Tongue (tissue), 1 donor: ENCODE measurements at regions not wholly inside any gene's neighbourhood (a gene's known extent, or its start where the extent isn't known, plus 50 kb on each side); places are given as distances from the start of the nearest gene placed in this dataset.
"Not testable (repeated sequence)": the region's sequence is repeated elsewhere in the genome, so short reads cannot be mapped to it uniquely, and the experiment has no call there.

Experiments used
- DNase-seq: peaks from one replicate; pipeline ENCODE4 v3.0.0-alpha.2; 2015

DNA sequence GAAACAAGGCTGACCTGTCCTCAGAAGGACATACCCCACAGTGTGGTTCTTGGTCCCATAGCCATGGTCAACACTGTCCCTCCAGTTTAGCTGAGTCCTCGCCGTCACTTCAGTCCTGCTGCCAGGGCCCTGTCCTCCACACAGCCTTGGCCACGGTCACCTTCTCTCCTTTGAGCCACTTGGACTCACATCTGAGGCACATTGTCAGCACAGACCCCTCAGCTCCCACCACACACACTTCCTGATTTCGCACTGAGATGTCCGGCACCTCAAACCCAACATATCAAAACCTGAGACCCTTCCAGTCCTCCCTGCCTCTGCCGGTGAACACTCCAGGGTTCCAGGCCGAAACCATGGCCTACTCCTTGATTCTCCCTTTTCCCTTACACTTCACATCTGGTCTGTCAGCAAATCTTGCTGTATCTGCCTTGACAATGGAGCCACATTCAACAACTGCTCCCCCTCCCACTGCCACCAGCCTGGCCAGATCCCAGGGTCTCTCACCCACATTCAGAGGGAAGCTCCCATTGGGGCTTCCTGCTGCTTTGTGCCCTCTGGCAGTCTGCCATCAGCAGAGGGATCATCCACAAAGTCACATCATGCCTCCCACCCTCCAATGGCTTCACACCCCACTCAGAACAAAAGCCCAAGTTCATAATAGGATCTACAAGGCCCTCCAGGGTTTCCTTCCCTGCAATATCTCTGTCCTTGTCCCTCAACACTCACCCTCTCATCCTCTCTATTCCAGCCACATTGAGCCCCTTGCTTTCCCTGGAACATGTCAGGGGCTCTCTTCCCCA is 219.6 kb upstream of the SHH start:
- DNase-seq: no peak

DNA sequence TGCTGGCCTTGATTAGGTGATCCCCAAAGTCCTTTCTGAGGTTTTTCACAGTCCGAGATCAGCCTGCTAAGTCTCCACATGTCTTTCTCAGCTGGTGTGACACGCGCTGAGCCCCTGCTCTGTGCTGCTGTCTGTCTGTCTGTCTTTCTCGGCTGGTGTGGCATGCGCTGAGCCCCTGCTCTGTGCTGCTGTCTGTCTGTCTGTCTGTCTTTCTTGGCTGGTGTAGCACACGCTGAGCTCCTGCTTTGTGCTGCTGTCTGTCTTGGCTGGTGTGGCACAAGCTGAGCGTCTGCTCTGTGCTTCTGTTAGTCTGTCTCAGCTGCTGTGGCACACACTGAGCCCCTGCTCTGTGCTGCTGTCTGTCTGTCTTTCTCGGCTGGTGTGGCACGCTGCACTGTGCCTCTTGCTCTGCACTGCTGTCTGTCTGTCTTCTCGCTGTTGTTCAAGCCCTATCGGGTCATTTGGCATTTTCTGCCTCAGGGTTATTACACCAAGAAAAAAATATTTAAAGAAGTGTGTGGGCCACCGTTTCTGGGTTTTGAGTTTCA is 217.3 kb upstream of the SHH start:
- no peak for DNase-seq

DNA sequence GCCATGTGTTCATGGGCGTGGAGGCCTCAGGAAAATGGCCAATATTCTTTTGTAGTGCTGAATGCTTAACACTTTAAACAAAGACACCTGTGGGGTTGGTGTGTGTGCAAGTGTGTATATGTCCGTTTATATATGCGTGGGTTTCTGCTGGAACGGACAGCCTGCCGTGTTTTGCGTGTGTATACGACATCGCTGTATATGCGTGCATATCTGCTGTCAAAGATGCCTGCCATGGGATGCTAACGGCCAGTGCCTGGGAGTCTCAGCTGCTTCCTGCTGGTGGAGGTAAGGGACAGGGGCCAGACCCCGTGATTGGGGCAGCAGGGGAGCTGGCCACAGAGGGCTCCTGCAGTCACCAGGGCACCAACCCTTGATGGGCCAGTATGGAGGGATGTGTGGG is 216.3 kb upstream of the SHH start:
- DNase-seq: no peak

DNA sequence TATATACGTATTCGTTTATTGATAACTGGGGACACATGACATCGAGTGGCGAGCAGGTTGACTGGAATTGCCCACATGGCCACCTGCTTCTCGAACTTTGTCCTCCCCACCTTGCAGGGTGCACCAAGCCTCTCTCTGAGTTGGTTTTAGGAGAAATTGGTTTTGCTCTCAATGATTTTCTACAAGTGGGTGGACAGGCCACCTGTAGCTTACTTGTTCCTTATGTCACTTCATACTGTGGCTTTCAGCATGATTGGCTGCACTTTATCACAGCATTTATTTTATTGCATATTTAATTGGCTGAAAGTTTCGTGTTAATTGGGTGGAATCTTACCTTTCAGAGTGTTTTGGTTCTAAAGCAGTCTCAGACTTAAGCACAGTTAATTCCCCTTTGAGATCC is 215.6 kb upstream of the SHH start:
- DNase-seq: no peak

DNA sequence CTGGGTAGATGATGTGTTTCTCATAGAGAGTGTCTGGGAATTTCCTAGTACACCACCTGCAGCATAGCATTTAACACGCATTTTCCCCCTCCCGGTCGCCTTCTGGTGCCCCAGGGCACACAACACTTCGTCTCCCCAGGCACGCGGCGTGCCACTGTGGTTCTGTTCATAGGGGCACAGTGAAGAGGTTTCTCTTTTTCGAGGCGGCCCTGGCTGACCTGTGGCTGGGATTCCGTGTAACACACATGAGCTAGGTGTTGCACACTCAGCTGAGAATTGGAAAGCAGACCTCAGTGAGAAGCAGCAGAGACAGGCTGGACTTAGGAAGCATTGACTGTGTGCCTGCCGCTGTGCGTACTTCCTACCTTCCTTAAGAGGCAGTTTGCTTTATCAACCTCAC is 214.3 kb upstream of the SHH start:
- DNase-seq: no peak

DNA sequence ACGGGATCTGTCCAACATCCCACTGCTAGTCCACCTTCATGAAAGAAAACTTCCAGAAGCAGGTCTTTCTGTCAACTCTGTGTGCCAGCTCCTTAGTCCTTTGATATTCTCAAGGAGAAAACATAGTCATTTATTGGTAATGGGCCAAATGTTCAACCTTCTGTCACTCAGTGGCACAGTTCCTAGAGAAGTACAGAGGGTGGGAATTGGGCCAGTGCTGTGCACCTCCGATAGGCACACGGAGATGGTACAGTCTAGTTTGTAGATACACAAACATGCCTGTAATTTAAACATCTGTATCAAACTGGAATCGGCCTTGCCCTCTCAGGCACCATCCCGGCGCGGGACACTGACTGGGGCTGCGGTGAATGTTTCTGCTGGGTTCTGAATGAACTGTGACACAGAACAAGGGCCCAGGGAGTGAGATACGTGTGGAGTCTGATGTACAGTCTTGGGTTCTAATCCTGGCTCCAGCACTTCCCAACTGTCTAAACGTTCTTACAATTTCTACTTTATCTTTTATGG is 213.9 kb upstream of the SHH start:
- no peak for DNase-seq

DNA sequence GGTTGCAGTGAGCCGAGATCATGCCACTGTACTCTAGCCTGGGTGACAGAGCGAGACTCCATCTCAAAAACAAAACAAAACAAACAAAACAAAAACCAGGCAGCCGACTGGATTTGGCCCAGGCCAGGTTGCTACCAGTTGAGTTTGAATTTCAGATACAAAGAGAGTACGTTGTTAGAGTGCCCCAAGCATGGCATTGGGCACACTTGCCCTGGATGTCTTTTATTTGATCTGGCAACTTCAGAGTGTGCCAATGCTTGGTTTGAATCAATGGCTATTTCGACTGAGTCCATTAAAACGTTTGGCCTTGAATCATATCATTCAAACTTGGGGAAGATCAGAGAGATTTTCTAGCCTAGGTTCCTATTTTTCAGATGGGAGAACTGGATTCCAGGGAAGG is 213.4 kb upstream of the SHH start:
- DNase-seq: no peak

DNA sequence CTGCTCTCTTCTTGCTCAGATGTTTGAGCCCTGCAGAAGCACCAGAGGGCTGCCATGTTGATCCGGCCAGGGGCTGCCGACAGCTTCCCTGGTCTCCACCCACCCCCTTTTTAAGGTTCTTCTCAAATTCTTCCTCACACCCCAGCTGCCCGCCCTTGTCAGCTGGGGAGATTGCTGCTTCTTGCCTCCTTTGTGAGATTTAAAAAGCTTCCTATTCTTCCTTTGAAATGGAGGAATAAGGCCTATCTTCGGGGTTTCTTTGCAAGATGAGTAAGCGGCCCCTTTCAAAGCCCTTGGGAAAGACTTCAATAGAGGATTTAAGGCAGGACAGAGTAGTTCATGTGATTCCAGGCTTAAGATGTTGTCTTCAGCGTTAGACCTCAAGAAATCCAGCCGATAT is 211.9 kb upstream of the SHH start:
- no peak for DNase-seq

DNA sequence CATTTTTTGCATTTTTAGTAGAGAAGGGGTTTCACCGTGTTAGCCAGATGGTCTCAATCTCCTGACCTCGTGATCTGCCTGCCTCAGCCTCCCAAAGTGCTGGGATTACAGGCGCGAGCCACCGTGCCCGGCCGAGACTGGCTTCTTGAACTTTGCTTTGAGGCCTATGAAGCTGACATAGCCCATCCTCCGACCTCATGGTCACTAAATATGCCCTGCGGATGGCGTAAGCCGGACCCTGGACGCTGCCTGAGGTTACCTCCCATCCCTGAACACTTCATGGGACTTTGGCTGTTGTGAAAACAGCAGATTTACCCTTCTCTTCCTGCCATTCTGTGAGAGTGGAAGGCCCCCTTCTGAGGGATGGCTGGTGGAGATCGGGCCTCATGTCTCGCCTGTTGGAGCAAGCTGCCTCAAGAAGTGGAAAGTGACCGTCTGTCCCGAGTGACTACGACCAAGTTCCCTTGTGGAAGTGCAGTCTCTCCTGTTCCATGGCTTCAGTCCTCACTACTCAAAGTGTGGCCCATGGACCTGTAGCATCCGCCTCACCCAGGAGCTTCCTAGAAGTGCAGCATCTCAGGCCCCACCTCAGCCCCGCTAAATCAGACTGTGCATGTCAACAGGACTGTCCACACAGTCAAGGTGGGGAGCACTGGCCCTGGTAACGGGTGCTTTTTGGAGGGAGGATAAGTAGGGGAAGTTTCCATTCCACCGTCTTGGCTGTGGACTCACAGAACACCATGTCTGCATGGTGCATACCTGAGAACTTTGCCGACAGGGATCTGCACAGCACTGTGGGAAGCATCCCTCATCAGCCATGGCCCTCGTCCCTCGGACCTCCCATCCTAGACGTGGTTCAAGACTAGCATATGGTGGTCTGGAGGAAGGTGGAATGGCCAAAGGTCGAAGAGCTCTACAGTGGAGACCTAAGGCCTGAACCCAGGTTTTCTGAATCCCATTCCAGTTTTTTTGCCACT is 210.5 kb upstream of the SHH start:
- DNase-seq: no peak

DNA sequence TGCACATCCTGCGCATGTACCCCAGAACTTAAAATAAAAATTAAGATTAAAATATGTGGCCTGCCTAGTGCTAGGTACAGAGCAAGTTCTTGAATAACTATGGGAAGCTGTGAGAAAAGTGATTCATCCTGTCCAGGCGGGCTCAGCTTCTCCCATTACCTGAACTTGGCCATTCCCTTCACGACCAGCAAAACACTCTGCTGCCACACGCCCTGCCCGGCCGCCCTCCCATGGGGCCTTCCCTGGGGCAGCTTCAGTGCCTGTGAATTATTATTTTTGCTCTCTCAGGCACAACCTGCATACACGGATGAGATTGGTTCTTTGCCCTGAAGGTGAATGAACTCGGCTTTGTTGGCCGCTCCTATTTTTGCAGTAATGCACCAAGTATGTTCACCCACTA is 209.2 kb upstream of the SHH start:
- no peak for DNase-seq

DNA sequence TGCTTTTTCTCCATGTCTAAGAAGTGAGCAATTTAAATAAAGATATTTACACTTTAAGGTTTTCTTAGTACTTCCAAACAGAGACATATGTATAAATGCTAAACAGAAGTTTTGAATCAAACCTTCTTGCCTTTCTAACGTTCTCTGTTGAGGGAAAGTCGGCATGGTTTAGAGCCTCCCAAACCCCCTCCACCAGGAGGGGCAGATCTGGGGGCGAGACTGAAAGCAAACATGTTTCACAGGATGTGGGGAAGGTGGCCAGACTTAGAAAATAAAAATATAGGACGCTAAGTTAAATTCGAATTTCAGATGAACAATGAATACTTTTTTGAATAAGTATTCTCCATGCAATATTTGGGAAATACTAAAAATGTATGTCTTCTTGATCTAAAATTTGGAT is 208.3 kb upstream of the SHH start:
- no peak for DNase-seq

DNA sequence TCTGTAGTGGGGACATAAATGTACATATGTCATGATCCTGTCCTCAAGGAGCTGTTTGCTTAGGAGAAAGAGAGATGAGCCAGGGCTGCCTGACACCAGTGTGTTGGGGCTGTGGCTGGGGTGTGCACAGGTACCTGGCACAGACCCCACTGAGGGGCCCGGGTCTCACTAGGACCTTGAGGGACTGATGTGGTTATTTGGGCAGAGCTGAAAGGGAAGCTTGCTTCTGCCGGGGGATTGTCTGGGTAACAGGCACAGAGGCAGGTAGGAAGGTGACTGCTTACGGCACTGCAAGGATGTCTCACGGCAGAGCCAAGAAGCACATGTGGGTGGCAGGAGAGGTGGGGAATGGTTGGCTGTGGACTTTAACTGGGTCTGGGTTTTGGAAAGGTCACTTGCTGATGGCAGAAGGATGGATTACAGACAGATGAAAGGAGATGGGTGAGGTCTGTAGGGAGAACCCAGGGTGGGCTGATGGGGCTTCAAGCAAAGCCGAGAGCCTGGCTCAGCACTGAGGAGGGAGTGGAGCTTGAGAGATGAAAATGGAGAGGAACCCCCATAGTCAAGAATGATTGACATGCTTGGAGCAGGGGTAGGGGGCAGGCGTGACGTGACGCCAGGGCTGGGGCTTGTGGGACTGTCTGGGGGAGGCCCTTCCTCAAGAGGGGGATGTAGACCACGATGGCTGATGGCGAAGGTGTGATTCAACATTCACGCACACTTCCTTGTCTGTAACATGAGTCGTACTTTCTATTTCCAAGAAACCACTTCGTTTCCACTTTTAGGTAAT is 207.7 kb upstream of the SHH start:
- no peak for DNase-seq

DNA sequence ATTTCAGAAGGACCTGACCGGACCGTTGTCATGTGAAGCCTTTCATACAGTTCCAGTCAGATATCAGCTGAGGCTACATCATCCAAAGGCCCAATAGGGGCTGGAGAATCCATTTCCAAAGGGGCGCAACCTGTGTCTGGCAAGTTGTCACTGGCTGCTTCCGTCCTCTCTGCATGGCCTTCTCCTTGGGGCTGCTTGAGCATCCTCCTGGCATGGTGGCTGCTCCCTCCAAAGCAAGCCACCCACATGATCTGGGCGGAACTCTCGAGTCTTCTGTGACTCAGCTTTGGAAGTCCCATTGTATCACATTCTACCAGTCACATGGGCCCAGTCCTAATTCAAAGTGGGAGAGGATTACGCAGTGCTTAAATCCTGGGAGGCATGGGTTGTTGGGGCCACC is 207.0 kb upstream of the SHH start:
- DNase-seq: no peak

DNA sequence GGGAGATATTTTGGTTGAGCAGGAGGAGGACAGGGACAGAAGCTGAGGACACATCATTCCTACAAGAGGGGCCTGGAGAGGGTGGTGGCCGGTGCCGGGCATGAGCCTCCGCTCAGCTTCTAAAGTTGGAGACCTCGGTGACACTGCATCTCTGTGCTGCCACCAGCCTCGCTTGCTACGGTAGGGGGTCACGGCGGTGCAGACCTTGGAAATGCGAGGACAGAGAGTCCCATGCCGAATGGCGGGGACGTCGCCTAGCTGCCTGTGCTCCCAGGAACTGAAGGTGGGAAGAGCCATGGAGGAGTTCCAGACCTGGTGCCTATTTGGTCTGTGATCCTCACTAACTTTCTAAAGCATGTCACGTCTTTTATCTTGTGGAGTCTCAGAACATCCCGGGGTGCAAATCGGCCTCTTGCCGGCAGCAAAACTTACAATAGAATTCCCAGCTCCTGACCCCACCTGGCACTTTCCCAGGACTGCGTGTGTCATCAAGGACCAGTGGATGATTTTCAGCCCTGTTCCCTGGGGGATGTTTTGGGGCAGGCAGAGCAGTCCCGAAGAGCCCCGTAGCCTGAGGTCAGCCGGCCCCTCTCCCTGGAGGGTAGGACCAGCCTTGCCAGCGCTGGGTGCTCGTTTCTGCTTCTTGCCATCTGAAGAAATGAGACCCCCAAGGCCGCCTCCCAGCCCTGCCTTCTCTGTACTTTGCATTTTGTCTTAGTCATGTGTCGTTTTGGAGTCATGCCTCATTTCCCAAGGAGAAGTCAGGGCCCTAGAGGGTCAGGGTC is 205.8 kb upstream of the SHH start:
- no peak for DNase-seq

DNA sequence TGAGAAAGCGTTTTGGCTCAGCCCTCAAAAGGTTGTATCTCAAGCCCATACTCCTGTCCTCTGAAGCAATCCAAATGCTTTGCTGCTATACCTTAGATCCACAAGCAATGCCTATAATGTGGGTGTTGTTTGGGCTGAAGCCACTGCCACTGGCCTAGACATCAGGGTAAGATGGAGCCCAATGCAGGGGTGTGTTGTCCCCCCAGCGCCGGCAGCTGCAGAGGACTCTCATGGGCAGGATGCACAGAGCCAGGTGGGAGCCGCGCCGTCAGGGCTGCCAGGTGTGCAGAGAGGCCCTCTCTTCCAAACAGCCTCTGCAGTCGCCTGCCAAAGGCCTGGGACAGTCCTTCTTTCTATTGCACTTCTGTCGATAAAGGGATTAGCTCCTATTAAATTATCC is 205.2 kb upstream of the SHH start:
- DNase-seq: no peak

DNA sequence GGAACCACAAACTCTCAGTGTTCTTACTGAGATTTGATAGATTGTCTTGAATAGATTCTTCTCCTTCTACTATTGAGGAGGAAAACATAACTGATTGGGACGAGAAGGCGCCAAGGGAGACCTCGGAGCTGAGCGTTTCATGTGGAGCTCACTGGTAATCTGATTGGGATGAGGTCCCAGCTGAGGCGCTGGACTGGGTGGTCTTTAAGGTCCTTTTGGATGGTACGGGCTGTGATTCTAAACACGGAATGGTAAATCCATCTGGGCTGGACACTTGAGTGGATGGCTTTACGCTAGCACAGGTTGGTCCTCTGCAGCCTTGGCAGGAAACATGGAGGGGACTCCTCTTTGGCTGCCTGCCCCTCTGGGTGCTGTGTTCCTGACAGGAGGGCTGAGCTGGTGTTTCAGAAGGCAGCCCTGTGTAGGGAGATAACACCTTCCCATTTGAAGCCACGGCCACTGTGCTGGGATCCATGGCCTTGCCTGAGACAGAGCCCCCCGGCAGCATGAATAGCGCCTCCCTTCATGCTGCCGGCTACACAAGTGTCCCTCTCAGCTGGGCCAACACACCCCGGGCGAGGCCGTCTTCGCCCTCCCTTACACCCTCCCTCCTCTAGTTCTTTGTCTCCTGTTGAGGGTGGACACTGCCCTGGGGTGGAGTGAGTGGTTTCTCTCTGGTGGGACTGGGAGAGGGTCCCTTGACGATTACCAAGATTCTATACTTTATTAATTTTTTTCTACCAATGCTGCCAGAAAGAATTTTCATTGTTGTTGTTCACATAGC is 203.2 kb upstream of the SHH start:
- no peak for DNase-seq

DNA sequence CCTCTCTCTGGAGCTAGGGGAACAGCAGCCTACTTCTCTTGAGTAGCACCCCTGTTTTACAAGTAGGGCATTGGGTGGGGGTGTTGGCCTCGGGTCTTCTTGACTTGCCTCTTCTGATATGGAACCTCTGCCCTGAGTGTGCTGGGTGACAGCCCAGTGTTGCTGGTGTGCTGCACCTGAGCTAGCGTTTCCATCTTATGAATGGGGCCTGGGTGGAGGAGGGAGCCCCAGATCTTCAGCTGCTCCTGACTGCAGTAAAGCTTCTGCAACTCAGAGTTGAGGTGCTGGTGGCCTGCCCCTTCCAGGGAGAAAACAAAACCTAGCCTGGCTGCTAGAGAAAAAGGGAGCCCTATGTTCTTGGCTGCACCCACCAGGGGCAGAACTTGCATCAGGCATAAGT is 202.5 kb upstream of the SHH start:
- no peak for DNase-seq

DNA sequence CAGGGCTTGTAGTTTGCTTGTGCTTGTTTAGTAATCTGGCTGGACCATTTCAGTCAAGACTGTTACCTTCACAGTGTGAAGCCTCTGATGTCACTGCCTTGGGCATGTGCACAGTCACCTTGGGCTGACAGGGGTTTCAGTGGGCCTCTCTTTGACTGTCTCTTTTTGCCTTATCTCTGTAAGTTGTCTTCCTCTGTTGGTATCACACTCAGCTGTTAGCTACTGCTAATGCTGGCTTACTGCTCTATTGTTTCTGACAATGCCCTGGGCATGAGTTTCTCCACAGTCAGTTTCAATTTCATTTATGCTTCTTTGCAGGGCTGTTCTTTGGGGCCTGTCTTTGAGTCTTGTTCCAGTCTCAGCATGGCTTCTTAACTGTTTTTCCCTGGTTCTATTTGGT is 201.9 kb upstream of the SHH start:
- no peak for DNase-seq

DNA sequence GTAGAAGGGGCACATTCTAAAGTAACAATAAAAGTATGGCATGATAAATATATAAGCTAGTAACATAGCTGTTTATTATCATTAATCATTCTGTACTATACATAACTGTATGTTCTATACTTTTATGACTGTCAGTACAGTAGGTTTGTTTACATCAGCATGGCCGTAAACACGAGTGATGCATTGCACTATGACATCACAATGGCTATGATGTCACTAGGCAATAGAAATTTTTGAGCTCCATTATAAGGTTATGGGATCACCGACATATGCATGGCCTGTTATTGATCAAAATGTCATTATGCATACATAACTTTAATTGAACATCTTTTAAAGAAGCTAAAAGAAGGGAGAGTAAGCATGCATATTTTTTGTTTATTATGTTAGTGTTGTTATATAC is 200.1 kb upstream of the SHH start:
- DNase-seq: no peak

DNA sequence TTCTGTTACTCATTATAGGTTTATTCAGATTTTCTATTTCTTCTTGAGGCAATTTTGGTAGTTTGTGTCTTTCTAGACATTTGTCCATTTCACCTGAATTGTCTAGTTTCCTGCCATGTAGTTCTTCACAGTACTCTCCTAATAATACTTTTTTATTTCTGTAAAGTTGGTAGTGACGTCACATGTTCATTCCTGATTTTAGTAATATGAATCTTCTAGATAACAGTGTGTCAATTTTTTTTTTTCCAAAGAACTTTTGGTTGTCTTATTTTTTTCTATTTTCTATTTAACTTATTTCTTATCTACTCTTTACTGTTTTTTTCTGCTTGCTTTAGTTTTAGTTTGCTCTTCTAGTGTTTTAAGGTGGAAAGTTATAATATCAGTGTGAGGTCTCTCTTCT is 197.3 kb upstream of the SHH start:
- no peak for DNase-seq

DNA sequence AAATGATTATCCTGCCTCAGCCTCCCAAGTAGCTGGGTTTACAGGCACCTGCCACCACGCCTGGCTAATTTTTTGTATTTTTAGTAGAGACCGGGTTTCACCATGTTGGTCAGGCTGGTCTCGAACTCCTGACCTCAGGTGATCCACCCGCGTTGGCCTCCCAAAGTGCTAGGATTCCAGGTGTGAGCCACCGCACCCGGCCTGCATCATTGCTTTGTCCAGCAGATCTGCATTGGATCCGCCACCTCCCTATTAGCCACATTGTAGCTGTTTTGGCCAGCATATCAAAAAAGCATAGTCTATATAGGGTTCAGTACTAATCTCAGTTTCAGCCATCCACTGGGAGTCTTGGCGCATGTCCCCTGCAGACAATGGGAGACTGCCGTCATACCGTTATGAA is 194.6 kb upstream of the SHH start:
- DNase-seq: not testable (repeated sequence)
